ENCODE measurements at regions not wholly inside any gene's neighbourhood (a gene's known extent, or its start where the extent isn't known, plus 50 kb on each side); places are given as distances from the start of the nearest gene placed in this dataset.

- Histone ChIP-seq H3K4me2 (ENCODE audit: low read depth, low read length) (no peak overlapping the region), H3K14ac (replicated peaks; ENCODE audit: low read depth, low read length) (no peak overlapping the region), H3K9me1 (ENCODE audit: insufficient read depth, low read length) (0 out of 2 replicates have a peak, but pooled peaks cover 2% of the 10 kb centered on the region), H2AFZ (replicated peaks; ENCODE audit: low read length, poor library complexity) (no peak overlapping the region), H2BK120ac (ENCODE audit: low read depth, low read length) (no peak overlapping the region; the same call in 1 of the 2 replicates), H3K27me3 (ENCODE audit: control insufficient read depth, insufficient read depth, low read length) (no peaks in the 10 kb centered on the region), H3K4ac (ENCODE audit: low read depth, low read length) (no peak overlapping the region; the same call in 1 of the 2 replicates), H2BK15ac (ENCODE audit: low read depth, low read length) (no peak overlapping the region), H3K9ac (ENCODE audit: low read depth, low read length) (no peak overlapping the region), H3K36me3 (ENCODE audit: control insufficient read depth, insufficient read depth, low read length) (no peaks in the 10 kb centered on the region), H3K4me3 (ENCODE audit: insufficient read depth, low read depth, low read length) (no peak overlapping the region), H4K20me1 (ENCODE audit: insufficient read depth, low read length) (no peaks in the 10 kb centered on the region), H3K27ac (ENCODE audit: insufficient read depth, low read length) (no peak overlapping the region), H4K8ac (ENCODE audit: low read depth in 2 of 2, low read length in 2 of 2) (no peak overlapping the region), H2AK9ac (replicated peaks; ENCODE audit: low read depth, low read length, poor library complexity) (no peak overlapping the region), H3K79me1 (ENCODE audit: low read depth in 1 of 2, low read length in 2 of 2) (no peaks in the 10 kb centered on the region), H2BK5ac (ENCODE audit: low read depth, low read length, poor library complexity, severe bottlenecking) (no peak overlapping the region), H3K9me3 (ENCODE audit: control insufficient read depth, insufficient read depth, low read length) (no peaks in the 10 kb centered on the region), H3K56ac (ENCODE audit: extremely low read depth, insufficient read depth, low read length) (no peak overlapping the region), H3K18ac (ENCODE audit: low read depth, low read length) (no peak overlapping the region), H4K91ac (ENCODE audit: insufficient read depth, low read depth, low read length) (no peak overlapping the region; the same call in 1 of the 2 replicates), H4K5ac (ENCODE audit: low read depth, low read length) (no peak overlapping the region), H3K23ac (ENCODE audit: low read depth, low read length) (no peak overlapping the region), H2AK5ac (ENCODE audit: low read depth, low read length) (peak overlapping the region; percentile 75), H2BK20ac (ENCODE audit: low read depth, low read length) (no peak overlapping the region; the same call in 1 of the 2 replicates), H3K4me1 (ENCODE audit: control insufficient read depth, insufficient read depth, low read length) (peaks cover 7% of the 10 kb centered on the region)
- intact Hi-C loops (cut with micrococcal nuclease) (no loop called here), dilution Hi-C loops (cut with HindIII; ENCODE audit: low sequenced_read_pairs, unreplicated experiment) (no loop called here), in situ Hi-C loops (cut with MboI; ENCODE audit: low sequenced_read_pairs) (no loop called here)
- no TSS peak for BruUV-seq (replicated peaks)
- no CpG with 5 or more reads among the region's 6 CpGs for WGBS, 2 experiments (ENCODE audit: extremely low coverage in 2 of 2, insufficient read length in 1 of 2)
- POLR2A ChIA-PET (ENCODE audit: unreplicated experiment), result interaction anchor here (0.6 kb wide), 1 partner anchor 80 kb away, joined by 3 read pairs; no protein-coding TSS in a partner anchor
- TF ChIP-seq SMC3 (IDR thresholded peaks at IDR 0.05; ENCODE audit: low read depth, low read length) (no peak), RCOR1 (IDR thresholded peaks at IDR 0.05; ENCODE audit: insufficient replicate concordance, low read length) (no peak), MAFK (IDR thresholded peaks at IDR 0.05; ENCODE audit: low read depth, low read length) (no peak), RFX5 (IDR thresholded peaks at IDR 0.05; ENCODE audit: low read depth, low read length) (no peak), CEBPB (IDR thresholded peaks at IDR 0.05; ENCODE audit: low read depth, low read length) (no peak), POLR2A (IDR thresholded peaks at IDR 0.05; ENCODE audit: low read depth, low read length) (no peak), NFE2L2 (IDR thresholded peaks at IDR 0.05; ENCODE audit: low read depth, low read length) (no peak), BHLHE40 (IDR thresholded peaks at IDR 0.05; ENCODE audit: low read depth, low read length) (no peak), USF2 (IDR thresholded peaks at IDR 0.05; ENCODE audit: low read depth, low read length) (no peak), RAD21 (IDR thresholded peaks at IDR 0.05; ENCODE audit: low read length) (no peak), ELK1 (IDR thresholded peaks at IDR 0.05; ENCODE audit: borderline replicate concordance, low read depth, low read length) (no peak)
- TF ChIP-seq, protein P1, sequence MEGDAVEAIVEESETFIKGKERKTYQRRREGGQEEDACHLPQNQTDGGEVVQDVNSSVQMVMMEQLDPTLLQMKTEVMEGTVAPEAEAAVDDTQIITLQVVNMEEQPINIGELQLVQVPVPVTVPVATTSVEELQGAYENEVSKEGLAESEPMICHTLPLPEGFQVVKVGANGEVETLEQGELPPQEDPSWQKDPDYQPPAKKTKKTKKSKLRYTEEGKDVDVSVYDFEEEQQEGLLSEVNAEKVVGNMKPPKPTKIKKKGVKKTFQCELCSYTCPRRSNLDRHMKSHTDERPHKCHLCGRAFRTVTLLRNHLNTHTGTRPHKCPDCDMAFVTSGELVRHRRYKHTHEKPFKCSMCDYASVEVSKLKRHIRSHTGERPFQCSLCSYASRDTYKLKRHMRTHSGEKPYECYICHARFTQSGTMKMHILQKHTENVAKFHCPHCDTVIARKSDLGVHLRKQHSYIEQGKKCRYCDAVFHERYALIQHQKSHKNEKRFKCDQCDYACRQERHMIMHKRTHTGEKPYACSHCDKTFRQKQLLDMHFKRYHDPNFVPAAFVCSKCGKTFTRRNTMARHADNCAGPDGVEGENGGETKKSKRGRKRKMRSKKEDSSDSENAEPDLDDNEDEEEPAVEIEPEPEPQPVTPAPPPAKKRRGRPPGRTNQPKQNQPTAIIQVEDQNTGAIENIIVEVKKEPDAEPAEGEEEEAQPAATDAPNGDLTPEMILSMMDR (conservative IDR thresholded peaks at IDR 0.05; ENCODE audit: low read depth, low read length), result no peak
- CTCF ChIA-PET, result interaction anchor here (0.6 to 1.1 kb wide), 4 partner anchors 17 to 151 kb away, joined by 3 to 5 read pairs (median 4); no protein-coding TSS in a partner anchor
- ATAC-seq (ENCODE audit: low read depth), result no peak
- DNase-seq, result no peak
Measured at GRCh38 chr1:100614570-100614969, 76.6 kb downstream of the GPR88 start.
